ENCODE measurements at regions not wholly inside any gene's neighbourhood (a gene's known extent, or its start where the extent isn't known, plus 50 kb on each side); places are given as distances from the start of the nearest gene placed in this dataset.
A peak's percentile ranks its signal among the peaks of the same experiment; 100 is the strongest.

GRCh38 chr5:123681061-123681460, 169.1 kb downstream of the CSNK1G3 start:
- H3K36me3 ChIP-seq: no peaks in the 10 kb centered on the region
- no peaks in the 10 kb centered on the region for H3K9me3 ChIP-seq
- H3K27me3 ChIP-seq: no peaks in the 10 kb centered on the region
- TF ChIP-seq CTCF (IDR thresholded peaks at IDR 0.05) (no peak), POLR2A (IDR thresholded peaks at IDR 0.05) (no peak)
- H3K4me3 ChIP-seq: no peak overlapping the region
- no peaks in the 10 kb centered on the region for H3K4me1 ChIP-seq
- DNase-seq (no peak), ATAC-seq (no peak)
- intact Hi-C loops (cut with DNase I): no loop called here
- H3K27ac ChIP-seq: no peak overlapping the region

DNA sequence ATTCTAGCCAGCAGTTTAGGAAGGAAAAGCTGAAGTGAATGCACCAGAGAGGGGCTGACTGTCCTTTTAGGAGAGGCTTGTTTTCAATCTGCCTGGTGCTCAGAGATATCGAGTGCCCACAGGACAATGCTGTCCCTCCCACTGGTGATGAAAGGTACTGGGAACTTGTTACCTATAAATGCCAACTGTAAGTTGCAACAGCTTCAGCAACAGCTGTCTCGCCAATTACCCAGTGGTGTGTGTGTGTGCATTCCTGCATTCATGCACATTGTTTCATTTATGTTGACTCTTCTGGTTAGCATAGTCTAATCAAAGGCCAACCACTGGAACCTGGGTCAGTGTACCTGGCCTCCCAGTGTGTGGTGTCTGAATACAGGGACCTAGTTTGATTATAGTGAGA, 161.1 kb downstream of the CSNK1G3 start:
- H3K36me3 ChIP-seq: no peaks in the 10 kb centered on the region
- DNase-seq: no peak

DNA sequence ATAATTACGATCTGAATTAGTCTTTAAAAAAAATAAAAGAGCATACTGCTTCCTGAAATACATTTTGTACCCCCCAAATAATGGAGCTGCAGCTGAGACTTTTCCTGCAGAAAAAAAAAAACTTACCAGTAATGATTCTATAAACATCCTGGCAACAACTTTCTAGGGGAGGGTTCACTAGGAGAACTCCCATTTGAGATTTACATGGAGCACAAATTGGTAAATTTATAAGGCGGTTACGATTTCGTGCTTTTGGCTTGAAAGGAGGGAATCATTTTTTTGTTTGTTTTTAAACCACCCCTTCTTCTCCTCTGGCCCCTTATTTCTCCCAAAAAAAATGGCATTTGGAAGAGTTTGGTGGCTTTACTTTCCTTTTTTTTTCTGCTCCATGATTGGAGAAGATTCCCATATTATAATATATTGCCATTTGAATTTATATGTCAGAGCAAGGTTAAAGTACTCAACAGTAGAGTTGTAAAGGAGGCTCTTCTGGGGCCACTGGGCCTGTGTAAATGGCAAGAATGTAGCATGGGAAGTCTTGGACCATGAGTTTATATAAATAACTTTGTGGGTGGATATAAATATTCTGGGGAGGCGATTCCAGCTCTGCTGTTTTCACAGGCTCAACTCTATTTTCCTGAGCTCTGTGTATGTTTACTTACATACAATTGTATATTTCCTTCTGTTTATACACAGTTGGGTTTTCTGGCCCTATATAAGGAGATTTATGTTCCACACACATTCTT, 159.9 kb downstream of the CSNK1G3 start:
- Histone ChIP-seq H3K27ac (no peak overlapping the region), H3K27me3 (no peaks in the 10 kb centered on the region), H3K4me1 (peaks cover 0 to 4% (median 0%) of the 10 kb centered on the region in 4 donors), H3K4me3 (no peak overlapping the region), H3K9me3 (no peaks in the 10 kb centered on the region), H3K36me3 (no peaks in the 10 kb centered on the region)
- TF ChIP-seq POLR2A (IDR thresholded peaks at IDR 0.05) (no peak), CTCF (IDR thresholded peaks at IDR 0.05) (no peak)
- 75% methylated on average over 5 of the region's 5 CpGs for WGBS (ENCODE audit: insufficient coverage, low coverage, low lambda C conversion rate, missing lambda C conversion rate)
- DNase-seq (no peak), ATAC-seq (no peak)
- intact Hi-C loops (cut with DNase I): no loop called here

More for the DNA sequence above, 161.1 kb downstream of the CSNK1G3 start:
- peaks cover 0 to 4% (median 0%) of the 10 kb centered on the region in 4 donors for H3K4me1 ChIP-seq
- no peaks in the 10 kb centered on the region for H3K27me3 ChIP-seq
- H3K27ac ChIP-seq: no peak overlapping the region
- H3K4me3 ChIP-seq: no peak overlapping the region
- WGBS (ENCODE audit: insufficient coverage, low coverage, low lambda C conversion rate, missing lambda C conversion rate): 47% methylated on average over 2 of the region's 2 CpGs
- intact Hi-C loops (cut with DNase I): no loop called here
- TF ChIP-seq POLR2A (IDR thresholded peaks at IDR 0.05) (no peak), CTCF (IDR thresholded peaks at IDR 0.05) (no peak)
- no peaks in the 10 kb centered on the region for H3K9me3 ChIP-seq
- ATAC-seq: peak in 3 of 4 donors; percentile 28 to 73 (median 28)

GRCh38 chr5:123671042-123671441, 159.1 kb downstream of the CSNK1G3 start:
- peak; percentile 55 to 67 (median 64) for ATAC-seq
- no peaks in the 10 kb centered on the region for H3K9me3 ChIP-seq
- peaks cover 0 to 4% (median 0%) of the 10 kb centered on the region in 4 donors for H3K4me1 ChIP-seq
- no peaks in the 10 kb centered on the region for H3K36me3 ChIP-seq
- no peaks in the 10 kb centered on the region for H3K27me3 ChIP-seq
- no peak overlapping the region for H3K27ac ChIP-seq
- intact Hi-C loops (cut with DNase I): no loop called here
- DNase-seq: peak in 1 of 3 donors; percentile 49
- H3K4me3 ChIP-seq: no peak overlapping the region
- WGBS (ENCODE audit: insufficient coverage, low coverage, low lambda C conversion rate, missing lambda C conversion rate): 8% methylated on average over 4 of the region's 4 CpGs
- TF ChIP-seq POLR2A (IDR thresholded peaks at IDR 0.05) (no peak), CTCF (IDR thresholded peaks at IDR 0.05) (peak; percentile 66 to 82 (median 79))

Data from right lobe of liver (tissue), 6 donors.